Astrocyte (in vitro differentiated cells and primary cell): ENCODE measurements at regions not wholly inside any gene's neighbourhood (a gene's known extent, or its start where the extent isn't known, plus 50 kb on each side); places are given as distances from the start of the nearest gene placed in this dataset.

Experiments used
- EZH2 ChIP-seq: IDR thresholded peaks from 2 replicates; pipeline ENCODE4 v1.6.1; 2012; ENCODE audit warnings: mild to moderate bottlenecking, low read length, inconsistent platforms; ENCODE audit not compliant: insufficient read depth
- TF ChIP-seq, protein P1 (sequence below): IDR thresholded peaks from 2 replicates; pipeline ENCODE4 v1.5.1; 2011; ENCODE audit warnings: low read depth, mild to moderate bottlenecking, inconsistent platforms, low read length, moderate library complexity; ENCODE audit not compliant: insufficient read depth

DNA sequence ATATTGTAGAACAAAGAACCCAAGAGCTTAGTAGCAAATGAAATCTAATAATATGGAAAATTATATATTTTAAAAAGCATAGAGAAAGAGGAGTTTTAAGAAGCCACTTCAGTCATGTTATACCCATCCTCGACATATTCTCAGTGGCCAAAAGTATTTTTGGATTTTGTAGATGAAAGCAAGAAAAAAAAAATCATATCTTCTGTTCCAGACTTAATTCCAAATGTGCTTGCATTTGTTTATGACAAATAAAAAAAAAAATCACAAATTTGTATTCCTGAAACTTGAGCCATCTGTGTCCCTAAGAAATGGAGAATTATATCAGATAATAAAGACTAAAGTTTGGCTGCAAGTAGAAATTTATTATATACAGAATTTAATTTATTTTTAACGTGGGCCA, 1482.4 kb upstream of the PABPC4L start:
- TF ChIP-seq, protein P1, sequence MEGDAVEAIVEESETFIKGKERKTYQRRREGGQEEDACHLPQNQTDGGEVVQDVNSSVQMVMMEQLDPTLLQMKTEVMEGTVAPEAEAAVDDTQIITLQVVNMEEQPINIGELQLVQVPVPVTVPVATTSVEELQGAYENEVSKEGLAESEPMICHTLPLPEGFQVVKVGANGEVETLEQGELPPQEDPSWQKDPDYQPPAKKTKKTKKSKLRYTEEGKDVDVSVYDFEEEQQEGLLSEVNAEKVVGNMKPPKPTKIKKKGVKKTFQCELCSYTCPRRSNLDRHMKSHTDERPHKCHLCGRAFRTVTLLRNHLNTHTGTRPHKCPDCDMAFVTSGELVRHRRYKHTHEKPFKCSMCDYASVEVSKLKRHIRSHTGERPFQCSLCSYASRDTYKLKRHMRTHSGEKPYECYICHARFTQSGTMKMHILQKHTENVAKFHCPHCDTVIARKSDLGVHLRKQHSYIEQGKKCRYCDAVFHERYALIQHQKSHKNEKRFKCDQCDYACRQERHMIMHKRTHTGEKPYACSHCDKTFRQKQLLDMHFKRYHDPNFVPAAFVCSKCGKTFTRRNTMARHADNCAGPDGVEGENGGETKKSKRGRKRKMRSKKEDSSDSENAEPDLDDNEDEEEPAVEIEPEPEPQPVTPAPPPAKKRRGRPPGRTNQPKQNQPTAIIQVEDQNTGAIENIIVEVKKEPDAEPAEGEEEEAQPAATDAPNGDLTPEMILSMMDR = no peak
- TF ChIP-seq EZH2 = no peak
